ENCODE measurements at regions not wholly inside any gene's neighbourhood (a gene's known extent, or its start where the extent isn't known, plus 50 kb on each side); places are given as distances from the start of the nearest gene placed in this dataset.

- no peak overlapping the region for H3K4me3 ChIP-seq (ENCODE audit: insufficient read depth, low read length, poor library complexity, severe bottlenecking)
- H3K36me3 ChIP-seq (ENCODE audit: low read length), result no peaks in the 10 kb centered on the region
- H3K9me2 ChIP-seq (replicated peaks; ENCODE audit: insufficient read depth, low read length), result no peaks in the 10 kb centered on the region
- H3K27me3 ChIP-seq (ENCODE audit: low read length), result no peaks in the 10 kb centered on the region
- H3K9me3 ChIP-seq (ENCODE audit: insufficient read depth, low read length), result no peaks in the 10 kb centered on the region
- H4K20me1 ChIP-seq (ENCODE audit: low read depth, low read length), result no peaks in the 10 kb centered on the region
- no peak overlapping the region for H3K4me2 ChIP-seq (ENCODE audit: low read depth, low read length, poor library complexity, severe bottlenecking)
- H3K9ac ChIP-seq (ENCODE audit: low read length), result no peak overlapping the region
- no peak overlapping the region for H2AFZ ChIP-seq (ENCODE audit: low read depth, low read length, severe bottlenecking)
- no peaks in the 10 kb centered on the region for H3F3A ChIP-seq (ENCODE audit: insufficient read depth)
- TF ChIP-seq, protein P1, sequence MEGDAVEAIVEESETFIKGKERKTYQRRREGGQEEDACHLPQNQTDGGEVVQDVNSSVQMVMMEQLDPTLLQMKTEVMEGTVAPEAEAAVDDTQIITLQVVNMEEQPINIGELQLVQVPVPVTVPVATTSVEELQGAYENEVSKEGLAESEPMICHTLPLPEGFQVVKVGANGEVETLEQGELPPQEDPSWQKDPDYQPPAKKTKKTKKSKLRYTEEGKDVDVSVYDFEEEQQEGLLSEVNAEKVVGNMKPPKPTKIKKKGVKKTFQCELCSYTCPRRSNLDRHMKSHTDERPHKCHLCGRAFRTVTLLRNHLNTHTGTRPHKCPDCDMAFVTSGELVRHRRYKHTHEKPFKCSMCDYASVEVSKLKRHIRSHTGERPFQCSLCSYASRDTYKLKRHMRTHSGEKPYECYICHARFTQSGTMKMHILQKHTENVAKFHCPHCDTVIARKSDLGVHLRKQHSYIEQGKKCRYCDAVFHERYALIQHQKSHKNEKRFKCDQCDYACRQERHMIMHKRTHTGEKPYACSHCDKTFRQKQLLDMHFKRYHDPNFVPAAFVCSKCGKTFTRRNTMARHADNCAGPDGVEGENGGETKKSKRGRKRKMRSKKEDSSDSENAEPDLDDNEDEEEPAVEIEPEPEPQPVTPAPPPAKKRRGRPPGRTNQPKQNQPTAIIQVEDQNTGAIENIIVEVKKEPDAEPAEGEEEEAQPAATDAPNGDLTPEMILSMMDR (IDR thresholded peaks at IDR 0.05; ENCODE audit: insufficient read depth, low read length, poor library complexity, severe bottlenecking), result no peak
- TF ChIP-seq EZH2phosphoT487 (conservative IDR thresholded peaks at IDR 0.05; ENCODE audit: low read length), result no peak
- H3K79me2 ChIP-seq (ENCODE audit: insufficient read depth, low read length), result no peaks in the 10 kb centered on the region
- no peak overlapping the region for H3K27ac ChIP-seq (ENCODE audit: low read depth, low read length)
Observed at GRCh38 chr10:110394898-110395297, 90.2 kb upstream of the SMNDC1 start.

DNA sequence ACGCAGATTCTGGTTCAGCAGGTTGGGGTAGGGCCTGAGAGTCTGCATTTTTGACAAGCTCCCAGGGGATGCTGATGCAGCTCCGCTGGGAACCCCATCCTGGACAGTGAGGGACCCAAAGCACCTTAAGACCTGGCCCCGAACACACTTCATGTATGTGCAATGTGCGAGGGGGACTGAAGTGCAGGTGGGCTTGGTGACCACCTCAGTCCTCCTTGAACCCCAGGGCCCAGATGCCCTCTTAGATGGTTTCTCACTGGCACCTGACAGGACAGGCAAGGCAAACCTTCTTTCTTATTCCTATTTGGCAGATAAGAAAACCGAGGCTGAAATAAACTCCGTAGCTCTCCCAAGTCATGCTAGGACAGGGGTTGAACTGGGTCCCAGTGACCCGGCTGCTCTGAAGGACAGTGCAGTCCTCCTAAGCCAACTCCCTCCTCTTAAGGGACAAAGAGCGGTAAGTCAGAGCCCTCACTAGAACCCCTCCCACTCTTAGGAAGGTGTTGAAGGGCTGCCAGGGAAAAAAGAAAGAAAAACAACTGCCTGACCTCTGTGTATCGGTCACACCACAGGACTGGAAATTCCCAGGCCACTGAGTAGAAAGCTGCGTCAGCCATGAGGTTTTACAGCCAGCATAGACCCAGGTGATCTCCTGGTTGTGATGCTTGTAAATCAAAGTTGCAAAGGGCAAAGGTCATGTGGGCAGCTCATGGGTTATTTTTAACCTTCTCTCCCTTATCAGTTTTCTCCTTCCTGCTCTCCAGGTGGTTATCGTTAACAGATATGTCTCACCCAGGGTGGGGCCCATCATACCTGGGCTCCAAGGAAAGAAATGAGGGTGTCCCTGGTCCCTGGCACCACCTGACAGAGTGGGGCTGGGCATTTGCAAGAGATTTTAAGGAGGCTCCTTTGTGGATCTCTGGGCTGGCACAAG lies 90.9 kb upstream of the SMNDC1 start:
- TF ChIP-seq, protein P1 (IDR thresholded peaks at IDR 0.05; ENCODE audit: insufficient read depth, low read length, poor library complexity, severe bottlenecking), result no peak
- TF ChIP-seq EZH2phosphoT487 (conservative IDR thresholded peaks at IDR 0.05; ENCODE audit: low read length), result no peak
- Histone ChIP-seq H3K9ac (ENCODE audit: low read length) (no peak overlapping the region), H3K4me2 (ENCODE audit: low read depth, low read length, poor library complexity, severe bottlenecking) (no peak overlapping the region), H3K79me2 (ENCODE audit: insufficient read depth, low read length) (no peaks in the 10 kb centered on the region), H3K36me3 (ENCODE audit: low read length) (no peaks in the 10 kb centered on the region), H3K27me3 (ENCODE audit: low read length) (no peaks in the 10 kb centered on the region), H4K20me1 (ENCODE audit: low read depth, low read length) (no peaks in the 10 kb centered on the region), H3K9me2 (replicated peaks; ENCODE audit: insufficient read depth, low read length) (no peaks in the 10 kb centered on the region), H3K27ac (ENCODE audit: low read depth, low read length) (no peak overlapping the region), H3K4me3 (ENCODE audit: insufficient read depth, low read length, poor library complexity, severe bottlenecking) (no peak overlapping the region), H3F3A (ENCODE audit: insufficient read depth) (no peaks in the 10 kb centered on the region), H2AFZ (ENCODE audit: low read depth, low read length, severe bottlenecking) (no peak overlapping the region), H3K9me3 (ENCODE audit: insufficient read depth, low read length) (no peaks in the 10 kb centered on the region)

DNA sequence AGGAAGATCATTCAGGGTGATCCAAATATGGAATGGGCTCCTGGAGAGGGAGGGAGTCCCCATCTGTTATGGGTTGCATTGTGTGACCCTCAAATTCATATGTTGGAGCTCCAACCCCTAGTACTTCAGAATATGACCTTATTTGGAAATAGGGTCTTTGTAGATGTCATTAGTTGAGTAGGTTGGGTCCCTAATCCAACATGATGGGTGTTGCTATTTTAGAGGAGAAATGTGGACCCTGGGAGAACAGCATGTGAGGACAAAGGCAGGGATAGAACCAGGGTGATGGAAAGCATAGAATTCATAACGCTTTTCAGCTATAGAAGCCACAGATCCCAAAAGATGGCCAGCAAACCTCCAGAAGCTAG lies 91.5 kb upstream of the SMNDC1 start:
- TF ChIP-seq EZH2phosphoT487 (conservative IDR thresholded peaks at IDR 0.05; ENCODE audit: low read length), result no peak
- Histone ChIP-seq H3K9ac (ENCODE audit: low read length) (no peak overlapping the region), H3K4me2 (ENCODE audit: low read depth, low read length, poor library complexity, severe bottlenecking) (no peak overlapping the region), H3K27ac (ENCODE audit: low read depth, low read length) (no peak overlapping the region), H3K9me2 (replicated peaks; ENCODE audit: insufficient read depth, low read length) (no peaks in the 10 kb centered on the region), H4K20me1 (ENCODE audit: low read depth, low read length) (no peaks in the 10 kb centered on the region), H3K9me3 (ENCODE audit: insufficient read depth, low read length) (no peaks in the 10 kb centered on the region), H3F3A (ENCODE audit: insufficient read depth) (no peaks in the 10 kb centered on the region), H3K36me3 (ENCODE audit: low read length) (no peaks in the 10 kb centered on the region), H3K27me3 (ENCODE audit: low read length) (no peaks in the 10 kb centered on the region), H3K79me2 (ENCODE audit: insufficient read depth, low read length) (no peaks in the 10 kb centered on the region), H3K4me3 (ENCODE audit: insufficient read depth, low read length, poor library complexity, severe bottlenecking) (no peak overlapping the region), H2AFZ (ENCODE audit: low read depth, low read length, severe bottlenecking) (no peak overlapping the region)

GRCh38 chr10:110397856-110398255 lies 93.1 kb upstream of the SMNDC1 start:
- TF ChIP-seq, protein P1 (IDR thresholded peaks at IDR 0.05; ENCODE audit: insufficient read depth, low read length, poor library complexity, severe bottlenecking), result no peak
- no peak for TF ChIP-seq EZH2phosphoT487 (conservative IDR thresholded peaks at IDR 0.05; ENCODE audit: low read length)
- Histone ChIP-seq H3F3A (ENCODE audit: insufficient read depth) (no peaks in the 10 kb centered on the region), H3K9me2 (replicated peaks; ENCODE audit: insufficient read depth, low read length) (no peaks in the 10 kb centered on the region), H4K20me1 (ENCODE audit: low read depth, low read length) (no peaks in the 10 kb centered on the region), H3K9me3 (ENCODE audit: insufficient read depth, low read length) (no peaks in the 10 kb centered on the region), H3K9ac (ENCODE audit: low read length) (no peak overlapping the region), H3K79me2 (ENCODE audit: insufficient read depth, low read length) (no peaks in the 10 kb centered on the region), H3K27ac (ENCODE audit: low read depth, low read length) (no peak overlapping the region), H3K4me3 (ENCODE audit: insufficient read depth, low read length, poor library complexity, severe bottlenecking) (no peak overlapping the region), H3K27me3 (ENCODE audit: low read length) (no peaks in the 10 kb centered on the region), H3K4me2 (ENCODE audit: low read depth, low read length, poor library complexity, severe bottlenecking) (no peak overlapping the region), H2AFZ (ENCODE audit: low read depth, low read length, severe bottlenecking) (no peak overlapping the region), H3K36me3 (ENCODE audit: low read length) (no peaks in the 10 kb centered on the region)
